PC-9 (cell line): ENCODE measurements at regions not wholly inside any gene's neighbourhood (a gene's known extent, or its start where the extent isn't known, plus 50 kb on each side); places are given as distances from the start of the nearest gene placed in this dataset.

Source experiments
- EZH2 ChIP-seq: fragments of 200-600 bp; sonication (generic); IDR thresholded peaks from 2 replicates; pipeline ENCODE4 v1.8.0; 2017; ENCODE audit warnings: antibody characterized with exemption, low read depth
- TF ChIP-seq, protein P1 (sequence below): fragments of 200-600 bp; sonication (generic); conservative IDR thresholded peaks from 2 replicates; pipeline ENCODE4 v1.6.1; 2017; ENCODE audit warnings: mixed run types, antibody characterized with exemption, mild to moderate bottlenecking, moderate library complexity

DNA sequence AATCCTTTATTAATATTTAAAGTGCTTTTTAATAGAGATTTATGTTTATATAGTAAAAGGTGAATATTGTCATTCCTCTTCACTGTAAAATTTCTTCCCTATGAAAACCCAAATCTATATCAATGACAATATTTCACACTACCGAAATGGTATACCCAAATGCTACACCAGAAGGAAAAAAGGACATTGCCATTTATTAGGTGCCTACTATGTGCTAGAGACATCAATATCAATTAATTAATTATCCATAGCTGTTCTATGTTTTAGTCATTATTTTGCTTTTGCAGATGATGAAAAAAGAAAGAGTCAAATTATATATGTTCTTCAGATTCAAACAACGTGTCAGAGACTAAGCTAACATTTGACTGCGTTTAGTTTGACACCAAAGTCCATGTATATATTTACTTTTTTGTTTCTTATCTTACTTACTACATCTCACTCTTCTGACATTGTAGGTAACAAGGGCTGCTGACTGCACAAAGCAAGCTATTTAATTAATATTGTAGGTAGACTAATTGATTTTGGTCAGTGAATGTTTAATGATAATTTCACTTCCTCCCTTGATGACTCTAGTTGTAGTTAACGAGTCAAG is 614.0 kb upstream of the FOXG1 start:
- TF ChIP-seq EZH2 = no peak
- TF ChIP-seq, protein P1, sequence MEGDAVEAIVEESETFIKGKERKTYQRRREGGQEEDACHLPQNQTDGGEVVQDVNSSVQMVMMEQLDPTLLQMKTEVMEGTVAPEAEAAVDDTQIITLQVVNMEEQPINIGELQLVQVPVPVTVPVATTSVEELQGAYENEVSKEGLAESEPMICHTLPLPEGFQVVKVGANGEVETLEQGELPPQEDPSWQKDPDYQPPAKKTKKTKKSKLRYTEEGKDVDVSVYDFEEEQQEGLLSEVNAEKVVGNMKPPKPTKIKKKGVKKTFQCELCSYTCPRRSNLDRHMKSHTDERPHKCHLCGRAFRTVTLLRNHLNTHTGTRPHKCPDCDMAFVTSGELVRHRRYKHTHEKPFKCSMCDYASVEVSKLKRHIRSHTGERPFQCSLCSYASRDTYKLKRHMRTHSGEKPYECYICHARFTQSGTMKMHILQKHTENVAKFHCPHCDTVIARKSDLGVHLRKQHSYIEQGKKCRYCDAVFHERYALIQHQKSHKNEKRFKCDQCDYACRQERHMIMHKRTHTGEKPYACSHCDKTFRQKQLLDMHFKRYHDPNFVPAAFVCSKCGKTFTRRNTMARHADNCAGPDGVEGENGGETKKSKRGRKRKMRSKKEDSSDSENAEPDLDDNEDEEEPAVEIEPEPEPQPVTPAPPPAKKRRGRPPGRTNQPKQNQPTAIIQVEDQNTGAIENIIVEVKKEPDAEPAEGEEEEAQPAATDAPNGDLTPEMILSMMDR = no peak
